Rectal smooth muscle tissue (tissue), 1 donor: ENCODE measurements at regions not wholly inside any gene's neighbourhood (a gene's known extent, or its start where the extent isn't known, plus 50 kb on each side); places are given as distances from the start of the nearest gene placed in this dataset.
"Not testable (repeated sequence)": the region's sequence is repeated elsewhere in the genome, so short reads cannot be mapped to it uniquely, and the experiment has no call there.

Experiments
- H3K27ac ChIP-seq: one replicate; pipeline ENCODE4 v1.7.0; 2013; ENCODE audit warnings: low read depth, low read length, inconsistent platforms
- H3K27me3 ChIP-seq: one replicate; pipeline ENCODE4 v1.7.0; 2013; ENCODE audit warnings: low read length; ENCODE audit not compliant: control insufficient read depth, insufficient read depth
- H3K36me3 ChIP-seq: one replicate; pipeline ENCODE4 v1.7.0; 2013; ENCODE audit warnings: low read length; ENCODE audit not compliant: control insufficient read depth, insufficient read depth
- H3K4me1 ChIP-seq: one replicate; pipeline ENCODE4 v1.7.0; 2013; ENCODE audit warnings: low read length; ENCODE audit not compliant: control insufficient read depth, insufficient read depth
- H3K4me3 ChIP-seq: one replicate; pipeline ENCODE4 v1.7.0; 2013; ENCODE audit warnings: low read length
- H3K9ac ChIP-seq: one replicate; pipeline ENCODE4 v1.7.0; 2013; ENCODE audit warnings: low read length

- no peaks in the 10 kb centered on the region for H3K27me3 ChIP-seq
- H3K9ac ChIP-seq, result no peak overlapping the region
- no peaks in the 10 kb centered on the region for H3K4me1 ChIP-seq
- H3K27ac ChIP-seq, result no peak overlapping the region
- no peaks in the 10 kb centered on the region for H3K36me3 ChIP-seq
- H3K4me3 ChIP-seq, result no peak overlapping the region
Observed at GRCh38 chr2:16389611-16390010, 276.0 kb downstream of the CYRIA start.

GRCh38 chr2:16388199-16388830 is 277.3 kb downstream of the CYRIA start:
- H3K36me3 ChIP-seq, H3K4me3 ChIP-seq, H3K4me1 ChIP-seq, H3K27ac ChIP-seq, H3K27me3 ChIP-seq, H3K9ac ChIP-seq: not testable (repeated sequence)

- Histone ChIP-seq H3K27ac (no peak overlapping the region), H3K9ac (no peak overlapping the region), H3K27me3 (no peaks in the 10 kb centered on the region), H3K36me3 (no peaks in the 10 kb centered on the region), H3K4me1 (no peaks in the 10 kb centered on the region), H3K4me3 (no peak overlapping the region)
Observed at GRCh38 chr2:16387461-16387984, 278.1 kb downstream of the CYRIA start.

GRCh38 chr2:16386431-16386830 is 279.2 kb downstream of the CYRIA start:
- Histone ChIP-seq H3K27ac (no peak overlapping the region), H3K9ac (no peak overlapping the region), H3K4me3 (no peak overlapping the region), H3K27me3 (no peaks in the 10 kb centered on the region), H3K4me1 (no peaks in the 10 kb centered on the region), H3K36me3 (no peaks in the 10 kb centered on the region)

GRCh38 chr2:16386031-16386430 is 279.6 kb downstream of the CYRIA start:
- Histone ChIP-seq H3K4me1 (no peaks in the 10 kb centered on the region), H3K4me3 (no peak overlapping the region), H3K36me3 (no peaks in the 10 kb centered on the region), H3K9ac (no peak overlapping the region), H3K27me3 (no peaks in the 10 kb centered on the region), H3K27ac (no peak overlapping the region)

GRCh38 chr2:16385341-16385740 is 280.3 kb downstream of the CYRIA start:
- Histone ChIP-seq H3K9ac (no peak overlapping the region), H3K4me1 (no peaks in the 10 kb centered on the region), H3K27me3 (no peaks in the 10 kb centered on the region), H3K27ac (no peak overlapping the region), H3K4me3 (no peak overlapping the region), H3K36me3 (no peaks in the 10 kb centered on the region)

GRCh38 chr2:16383411-16383810 is 282.2 kb downstream of the CYRIA start:
- Histone ChIP-seq H3K36me3 (no peaks in the 10 kb centered on the region), H3K4me1 (no peaks in the 10 kb centered on the region), H3K27me3 (no peaks in the 10 kb centered on the region), H3K4me3 (no peak overlapping the region), H3K27ac (no peak overlapping the region), H3K9ac (no peak overlapping the region)

- H3K4me3 ChIP-seq, result no peak overlapping the region
- H3K9ac ChIP-seq, result no peak overlapping the region
- H3K36me3 ChIP-seq, result no peaks in the 10 kb centered on the region
- no peak overlapping the region for H3K27ac ChIP-seq
- no peaks in the 10 kb centered on the region for H3K4me1 ChIP-seq
- no peaks in the 10 kb centered on the region for H3K27me3 ChIP-seq
Observed at GRCh38 chr2:16382451-16382850, 283.2 kb downstream of the CYRIA start.

- no peaks in the 10 kb centered on the region for H3K36me3 ChIP-seq
- no peak overlapping the region for H3K9ac ChIP-seq
- H3K4me1 ChIP-seq, result no peaks in the 10 kb centered on the region
- no peak overlapping the region for H3K4me3 ChIP-seq
- H3K27me3 ChIP-seq, result no peaks in the 10 kb centered on the region
- no peak overlapping the region for H3K27ac ChIP-seq
Observed at GRCh38 chr2:16381511-16381910, 284.1 kb downstream of the CYRIA start.

GRCh38 chr2:16379901-16380300 is 285.7 kb downstream of the CYRIA start:
- not testable (repeated sequence) for H3K4me3 ChIP-seq, H3K4me1 ChIP-seq, H3K27me3 ChIP-seq, H3K36me3 ChIP-seq, H3K27ac ChIP-seq, H3K9ac ChIP-seq

- H3K4me1 ChIP-seq, result not testable (repeated sequence)
Observed at GRCh38 chr2:16379061-16379460, 286.6 kb downstream of the CYRIA start.

GRCh38 chr2:16378031-16378430 is 287.6 kb downstream of the CYRIA start:
- no peaks in the 10 kb centered on the region for H3K36me3 ChIP-seq
- H3K4me3 ChIP-seq, result no peak overlapping the region
- no peaks in the 10 kb centered on the region for H3K27me3 ChIP-seq
- no peaks in the 10 kb centered on the region for H3K4me1 ChIP-seq
- no peak overlapping the region for H3K27ac ChIP-seq
- no peak overlapping the region for H3K9ac ChIP-seq

More at GRCh38 chr2:16379061-16379460, 286.6 kb downstream of the CYRIA start:
- H3K27me3 ChIP-seq, H3K9ac ChIP-seq, H3K27ac ChIP-seq, H3K36me3 ChIP-seq, H3K4me3 ChIP-seq: not testable (repeated sequence)

GRCh38 chr2:16375981-16376380 is 289.7 kb downstream of the CYRIA start:
- Histone ChIP-seq H3K4me1 (no peaks in the 10 kb centered on the region), H3K36me3 (no peaks in the 10 kb centered on the region), H3K4me3 (no peak overlapping the region), H3K27me3 (no peaks in the 10 kb centered on the region), H3K27ac (no peak overlapping the region), H3K9ac (no peak overlapping the region)
